CD14-positive monocyte (primary cell): ENCODE measurements at regions not wholly inside any gene's neighbourhood (a gene's known extent, or its start where the extent isn't known, plus 50 kb on each side); places are given as distances from the start of the nearest gene placed in this dataset.
A peak's percentile ranks its signal among the peaks of the same experiment; 100 is the strongest.

Experiments used
- DNase-seq, 3 donors: peaks; one replicate each; pipeline ENCODE4 v3.0.0-alpha.2; 2011 to 2022
- H2AFZ ChIP-seq: 2 replicates; pipeline ENCODE4 v1.6.0; 2012; ENCODE audit warnings: mild to moderate bottlenecking, low read depth, low read length, inconsistent platforms; ENCODE audit not compliant: insufficient read depth, poor library complexity, severe bottlenecking
- H3K27ac ChIP-seq, 2 donors: 1 replicate in 1 of 2; 2 replicates in 1 of 2; pipeline ENCODE4 v1.5.1; 2012 to 2013; ENCODE audit warnings: low read length in 2 of 2, control low read depth in 1 of 2, inconsistent platforms in 1 of 2, low read depth in 1 of 2, mild to moderate bottlenecking in 1 of 2
- H3K27me3 ChIP-seq, 2 donors: one replicate each; pipeline versions ENCODE4 v1.6.0 to v1.6.1; 2011 to 2013; ENCODE audit warnings: low read length in 2 of 2; ENCODE audit not compliant: control insufficient read depth in 2 of 2, insufficient read depth in 2 of 2
- H3K36me3 ChIP-seq, 2 donors: replicated peaks in 1 of 2; 1 replicate in 1 of 2; 2 replicates in 1 of 2; pipeline versions ENCODE4 v1.5.1 to v1.6.1; 2012 to 2013; ENCODE audit warnings: low read length in 2 of 2, control low read depth in 1 of 2, inconsistent platforms in 1 of 2, mild to moderate bottlenecking in 1 of 2; ENCODE audit not compliant: insufficient read depth in 2 of 2, control insufficient read depth in 1 of 2
- H3K4me1 ChIP-seq, 2 donors: 1 replicate in 1 of 2; 2 replicates in 1 of 2; pipeline versions ENCODE4 v1.5.1 to v1.6.1; 2012 to 2013; ENCODE audit warnings: low read length in 2 of 2, control low read depth in 1 of 2, inconsistent platforms in 1 of 2, mild to moderate bottlenecking in 1 of 2, moderate library complexity in 1 of 2; ENCODE audit not compliant: insufficient read depth in 2 of 2, control insufficient read depth in 1 of 2
- H3K4me2 ChIP-seq: replicated peaks from 2 replicates; pipeline ENCODE3; 2012; ENCODE audit warnings: low read length, moderate library complexity, mild to moderate bottlenecking; ENCODE audit not compliant: poor library complexity, severe bottlenecking; ENCODE audit errors: extremely low read depth
- H3K4me3 ChIP-seq, 3 experiments: fragments of 200-600 bp in 1 of 3; sonication (generic) in 1 of 3; replicated peaks in 1 of 3; 1 replicate in 2 of 3; 2 replicates in 1 of 3; pipeline ENCODE4 v1.5.1; 2011 to 2013; ENCODE audit warnings: low read length in 3 of 3, mild to moderate bottlenecking in 3 of 3, control low read depth in 2 of 3, low read depth in 2 of 3, inconsistent platforms in 1 of 3, moderate library complexity in 1 of 3
- H3K79me2 ChIP-seq: 2 replicates; pipeline ENCODE4 v1.6.0; 2012; ENCODE audit warnings: mild to moderate bottlenecking, control low read depth, inconsistent platforms, low read length, moderate library complexity; ENCODE audit not compliant: insufficient read depth
- H3K9ac ChIP-seq: 2 replicates; pipeline ENCODE4 v1.6.0; 2017; ENCODE audit warnings: low read length, mild to moderate bottlenecking; ENCODE audit not compliant: insufficient read depth, poor library complexity, severe bottlenecking
- H3K9me3 ChIP-seq, 2 donors: replicated peaks in 1 of 2; 1 replicate in 1 of 2; 2 replicates in 1 of 2; pipeline versions ENCODE4 v1.5.1 to v1.6.1; 2012 to 2013; ENCODE audit warnings: low read length in 2 of 2, control low read depth in 1 of 2; ENCODE audit not compliant: control insufficient read depth in 1 of 2, insufficient read depth in 1 of 2
- H4K20me1 ChIP-seq: 2 replicates; pipeline ENCODE4 v1.6.0; 2012; ENCODE audit warnings: mild to moderate bottlenecking, low read length, control low read depth, moderate library complexity; ENCODE audit not compliant: insufficient read depth
- H3K27ac Mint-ChIP-seq, 7 donors: one replicate each; pipeline ENCODE4 v1.8.0; 2020; ENCODE audit warnings: mild to moderate bottlenecking in 7 of 7, mixed read lengths in 7 of 7, moderate library complexity in 6 of 7, inconsistent platforms in 2 of 7
- H3K27me3 Mint-ChIP-seq, 3 donors: one replicate each; pipeline ENCODE4 v1.8.0; 2021 to 2022; ENCODE audit warnings: low read depth in 3 of 3, mild to moderate bottlenecking in 3 of 3, mixed read lengths in 3 of 3, moderate library complexity in 3 of 3, inconsistent platforms in 1 of 3
- H3K36me3 Mint-ChIP-seq, 2 donors: one replicate each; pipeline ENCODE4 v1.8.0; 2020; ENCODE audit warnings: mixed read lengths in 2 of 2, inconsistent platforms in 1 of 2, mild to moderate bottlenecking in 1 of 2
- H3K4me1 Mint-ChIP-seq: one replicate; pipeline ENCODE4 v1.8.0; 2020; ENCODE audit warnings: mild to moderate bottlenecking, mixed read lengths
- H3K4me3 Mint-ChIP-seq, 2 donors: one replicate each; pipeline ENCODE4 v1.8.0; 2020; ENCODE audit warnings: mild to moderate bottlenecking in 2 of 2, mixed read lengths in 2 of 2, moderate library complexity in 1 of 2
- H3K9me3 Mint-ChIP-seq, 7 donors: one replicate each; pipeline ENCODE4 v1.8.0; 2020 to 2022; ENCODE audit warnings: mixed read lengths in 7 of 7, mild to moderate bottlenecking in 6 of 7, moderate library complexity in 6 of 7, inconsistent platforms in 2 of 7
- WGBS: methylation state at CpG from one replicate; pipeline ENCODE4 v1.1.5; 2013; ENCODE audit warnings: missing lambda C conversion rate; ENCODE audit not compliant: insufficient coverage; 5-methylcytosine and 5-hydroxymethylcytosine counted together
- intact Hi-C, 2 donors: fragments of 100-400 bp; cut with micrococcal nuclease; formaldehyde crosslinking; loops; one replicate each; pipeline versions ENCODE4 v1.15.0 to v1.15.1; 2023
- TF ChIP-seq, protein P1 (sequence below): fragments of 200-600 bp; IDR thresholded peaks from one replicate; pipeline ENCODE4 v1.8.0; 2022; ENCODE audit warnings: antibody characterized with exemption, mild to moderate bottlenecking

- H3K9me3 ChIP-seq: no peaks in the 10 kb centered on the region
- DNase-seq: no peak
- no peak overlapping the region for H3K27ac ChIP-seq
- Mint-ChIP-seq H3K4me1 (peaks cover 10% of the 10 kb centered on the region), H3K36me3 (no peaks in the 10 kb centered on the region), H3K9me3 (peaks cover 0 to 2% (median 0%) of the 10 kb centered on the region in 7 donors), H3K27me3 (peaks cover 4 to 8% (median 6%) of the 10 kb centered on the region in 3 donors), H3K27ac (peak overlapping the region in 1 of 7 donors; percentile 37), H3K4me3 (no peak overlapping the region)
- no peaks in the 10 kb centered on the region for H3K36me3 ChIP-seq
- H2AFZ ChIP-seq: no peak overlapping the region
- WGBS: no CpG with 5 or more reads among the region's 3 CpGs
- H3K9ac ChIP-seq: no peak overlapping the region
- no peaks in the 10 kb centered on the region for H3K79me2 ChIP-seq
- H3K27me3 ChIP-seq: no peaks in the 10 kb centered on the region
- H3K4me1 ChIP-seq: no peaks in the 10 kb centered on the region
- TF ChIP-seq, protein P1, sequence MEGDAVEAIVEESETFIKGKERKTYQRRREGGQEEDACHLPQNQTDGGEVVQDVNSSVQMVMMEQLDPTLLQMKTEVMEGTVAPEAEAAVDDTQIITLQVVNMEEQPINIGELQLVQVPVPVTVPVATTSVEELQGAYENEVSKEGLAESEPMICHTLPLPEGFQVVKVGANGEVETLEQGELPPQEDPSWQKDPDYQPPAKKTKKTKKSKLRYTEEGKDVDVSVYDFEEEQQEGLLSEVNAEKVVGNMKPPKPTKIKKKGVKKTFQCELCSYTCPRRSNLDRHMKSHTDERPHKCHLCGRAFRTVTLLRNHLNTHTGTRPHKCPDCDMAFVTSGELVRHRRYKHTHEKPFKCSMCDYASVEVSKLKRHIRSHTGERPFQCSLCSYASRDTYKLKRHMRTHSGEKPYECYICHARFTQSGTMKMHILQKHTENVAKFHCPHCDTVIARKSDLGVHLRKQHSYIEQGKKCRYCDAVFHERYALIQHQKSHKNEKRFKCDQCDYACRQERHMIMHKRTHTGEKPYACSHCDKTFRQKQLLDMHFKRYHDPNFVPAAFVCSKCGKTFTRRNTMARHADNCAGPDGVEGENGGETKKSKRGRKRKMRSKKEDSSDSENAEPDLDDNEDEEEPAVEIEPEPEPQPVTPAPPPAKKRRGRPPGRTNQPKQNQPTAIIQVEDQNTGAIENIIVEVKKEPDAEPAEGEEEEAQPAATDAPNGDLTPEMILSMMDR: no peak
- no peak overlapping the region for H3K4me3 ChIP-seq
- no peak overlapping the region for H3K4me2 ChIP-seq
- intact Hi-C loops: no loop called here
- no peaks in the 10 kb centered on the region for H4K20me1 ChIP-seq
These were observed 53.5 kb upstream of the FRMD4A start for GRCh38 chr10:14384116-14384730.

GRCh38 chr10:14383266-14383665, 52.5 kb upstream of the FRMD4A start:
- Mint-ChIP-seq H3K36me3 (no peaks in the 10 kb centered on the region), H3K27me3 (peaks cover 4 to 10% (median 6%) of the 10 kb centered on the region in 3 donors), H3K4me3 (no peak overlapping the region), H3K27ac (no peak overlapping the region), H3K4me1 (peaks cover 10% of the 10 kb centered on the region), H3K9me3 (no peaks in the 10 kb centered on the region)
- Histone ChIP-seq H3K27me3 (no peaks in the 10 kb centered on the region), H2AFZ (no peak overlapping the region), H3K79me2 (no peaks in the 10 kb centered on the region), H3K9ac (no peak overlapping the region), H3K27ac (no peak overlapping the region), H3K36me3 (no peaks in the 10 kb centered on the region), H3K4me2 (no peak overlapping the region), H4K20me1 (no peaks in the 10 kb centered on the region), H3K9me3 (no peaks in the 10 kb centered on the region), H3K4me3 (no peak overlapping the region), H3K4me1 (no peaks in the 10 kb centered on the region)
- intact Hi-C loops: no loop called here
- TF ChIP-seq, protein P1: no peak
- no peak for DNase-seq
- WGBS: 100% methylated on average over 4 of the region's 7 CpGs
